ENCODE measurements at regions not wholly inside any gene's neighbourhood (a gene's known extent, or its start where the extent isn't known, plus 50 kb on each side); places are given as distances from the start of the nearest gene placed in this dataset.

DNA sequence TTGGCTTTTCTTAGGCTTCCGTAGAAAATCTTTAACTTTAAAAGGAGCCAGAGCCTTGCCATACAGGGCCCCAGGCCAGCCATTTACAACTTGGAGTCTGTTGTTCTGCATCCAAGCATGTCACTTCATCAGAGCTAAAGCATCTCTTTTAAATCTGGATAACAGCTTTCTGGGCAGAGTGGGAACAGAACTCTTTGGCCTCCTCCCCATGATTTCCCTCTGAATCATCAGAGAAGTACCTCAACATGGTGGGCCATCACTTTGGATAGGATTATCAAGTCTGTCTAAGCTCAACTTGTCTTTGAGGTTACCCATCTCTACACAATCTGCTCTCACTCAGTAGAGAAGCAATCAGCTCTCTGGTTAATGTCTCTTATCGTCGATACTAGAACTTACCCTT, 170.9 kb downstream of the SLC6A15 start:
- TF ChIP-seq, protein P1, sequence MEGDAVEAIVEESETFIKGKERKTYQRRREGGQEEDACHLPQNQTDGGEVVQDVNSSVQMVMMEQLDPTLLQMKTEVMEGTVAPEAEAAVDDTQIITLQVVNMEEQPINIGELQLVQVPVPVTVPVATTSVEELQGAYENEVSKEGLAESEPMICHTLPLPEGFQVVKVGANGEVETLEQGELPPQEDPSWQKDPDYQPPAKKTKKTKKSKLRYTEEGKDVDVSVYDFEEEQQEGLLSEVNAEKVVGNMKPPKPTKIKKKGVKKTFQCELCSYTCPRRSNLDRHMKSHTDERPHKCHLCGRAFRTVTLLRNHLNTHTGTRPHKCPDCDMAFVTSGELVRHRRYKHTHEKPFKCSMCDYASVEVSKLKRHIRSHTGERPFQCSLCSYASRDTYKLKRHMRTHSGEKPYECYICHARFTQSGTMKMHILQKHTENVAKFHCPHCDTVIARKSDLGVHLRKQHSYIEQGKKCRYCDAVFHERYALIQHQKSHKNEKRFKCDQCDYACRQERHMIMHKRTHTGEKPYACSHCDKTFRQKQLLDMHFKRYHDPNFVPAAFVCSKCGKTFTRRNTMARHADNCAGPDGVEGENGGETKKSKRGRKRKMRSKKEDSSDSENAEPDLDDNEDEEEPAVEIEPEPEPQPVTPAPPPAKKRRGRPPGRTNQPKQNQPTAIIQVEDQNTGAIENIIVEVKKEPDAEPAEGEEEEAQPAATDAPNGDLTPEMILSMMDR (IDR thresholded peaks at IDR 0.05), result no peak
- H3K27me3 Mint-ChIP-seq (ENCODE audit: low read depth in 3 of 3), result no peaks in the 10 kb centered on the region
- no peaks in the 10 kb centered on the region for H3K9me3 ChIP-seq (replicated peaks in 1 of 2; ENCODE audit: control insufficient read depth in 1 of 2, insufficient read depth in 1 of 2, low read length in 2 of 2)
- H3K36me3 ChIP-seq (replicated peaks in 1 of 2; ENCODE audit: control insufficient read depth in 1 of 2, insufficient read depth in 2 of 2, low read length in 2 of 2), result no peaks in the 10 kb centered on the region
- no peaks in the 10 kb centered on the region for H3K27me3 ChIP-seq (ENCODE audit: control insufficient read depth in 2 of 2, insufficient read depth in 2 of 2, low read length in 2 of 2)
- H3K9me3 Mint-ChIP-seq, result no peaks in the 10 kb centered on the region
- H3K4me2 ChIP-seq (replicated peaks; ENCODE audit: extremely low read depth, low read length, poor library complexity, severe bottlenecking), result no peak overlapping the region
- no peak for DNase-seq
- no peaks in the 10 kb centered on the region for H3K4me1 ChIP-seq (ENCODE audit: control insufficient read depth in 1 of 2, insufficient read depth in 2 of 2, low read length in 2 of 2)
- H3K79me2 ChIP-seq (ENCODE audit: insufficient read depth, low read length), result no peaks in the 10 kb centered on the region
- WGBS (ENCODE audit: insufficient coverage), result 92% methylated on average over 1 of the region's 3 CpGs
- H3K9ac ChIP-seq (ENCODE audit: insufficient read depth, low read length, poor library complexity, severe bottlenecking), result no peak overlapping the region
- no peaks in the 10 kb centered on the region for H3K36me3 Mint-ChIP-seq
- no peak overlapping the region for H3K4me3 Mint-ChIP-seq
- intact Hi-C loops (cut with micrococcal nuclease), result no loop called here
- no peaks in the 10 kb centered on the region for H4K20me1 ChIP-seq (ENCODE audit: insufficient read depth, low read length)
- no peaks in the 10 kb centered on the region for H3K4me1 Mint-ChIP-seq
- no peak overlapping the region for H3K27ac ChIP-seq (ENCODE audit: low read depth in 1 of 2, low read length in 2 of 2)
- H2AFZ ChIP-seq (ENCODE audit: insufficient read depth, low read depth, low read length, poor library complexity, severe bottlenecking), result no peak overlapping the region
- no peak overlapping the region for H3K4me3 ChIP-seq (replicated peaks in 1 of 3; ENCODE audit: low read depth in 2 of 3, low read length in 3 of 3)
- H3K27ac Mint-ChIP-seq, result no peak overlapping the region

DNA sequence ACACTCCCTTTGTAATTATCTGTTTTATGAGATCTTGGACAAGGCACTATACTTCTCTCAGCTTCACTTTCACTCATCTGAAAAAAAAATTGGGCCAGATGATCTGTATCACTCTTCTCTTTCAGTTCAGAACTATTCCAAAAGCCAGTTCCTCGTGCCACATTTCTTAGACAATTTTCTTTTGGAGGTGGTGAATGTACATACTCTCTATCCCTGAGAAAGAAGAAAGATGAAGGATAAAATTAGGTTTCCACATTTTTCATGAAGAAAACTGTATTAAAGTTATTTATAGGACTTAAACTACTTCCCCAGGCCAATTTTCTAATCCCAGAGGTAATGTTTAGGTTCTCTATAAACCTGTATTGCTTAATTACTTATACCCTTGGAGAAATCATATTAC, 171.6 kb downstream of the SLC6A15 start:
- Mint-ChIP-seq H3K4me3 (no peak overlapping the region), H3K27me3 (ENCODE audit: low read depth in 3 of 3) (no peaks in the 10 kb centered on the region), H3K27ac (no peak overlapping the region), H3K4me1 (no peaks in the 10 kb centered on the region), H3K36me3 (no peaks in the 10 kb centered on the region), H3K9me3 (no peaks in the 10 kb centered on the region)
- DNase-seq, result no peak
- no peaks in the 10 kb centered on the region for H3K9me3 ChIP-seq (replicated peaks in 1 of 2; ENCODE audit: control insufficient read depth in 1 of 2, insufficient read depth in 1 of 2, low read length in 2 of 2)
- H2AFZ ChIP-seq (ENCODE audit: insufficient read depth, low read depth, low read length, poor library complexity, severe bottlenecking), result no peak overlapping the region
- H3K79me2 ChIP-seq (ENCODE audit: insufficient read depth, low read length), result no peaks in the 10 kb centered on the region
- H3K4me2 ChIP-seq (replicated peaks; ENCODE audit: extremely low read depth, low read length, poor library complexity, severe bottlenecking), result no peak overlapping the region
- H3K4me3 ChIP-seq (replicated peaks in 1 of 3; ENCODE audit: low read depth in 2 of 3, low read length in 3 of 3), result no peak overlapping the region
- H3K36me3 ChIP-seq (replicated peaks in 1 of 2; ENCODE audit: control insufficient read depth in 1 of 2, insufficient read depth in 2 of 2, low read length in 2 of 2), result no peaks in the 10 kb centered on the region
- intact Hi-C loops (cut with micrococcal nuclease), result no loop called here
- TF ChIP-seq, protein P1 (IDR thresholded peaks at IDR 0.05), result no peak
- no peak overlapping the region for H3K27ac ChIP-seq (ENCODE audit: low read depth in 1 of 2, low read length in 2 of 2)
- no peaks in the 10 kb centered on the region for H3K27me3 ChIP-seq (ENCODE audit: control insufficient read depth in 2 of 2, insufficient read depth in 2 of 2, low read length in 2 of 2)
- H4K20me1 ChIP-seq (ENCODE audit: insufficient read depth, low read length), result no peaks in the 10 kb centered on the region
- H3K4me1 ChIP-seq (ENCODE audit: control insufficient read depth in 1 of 2, insufficient read depth in 2 of 2, low read length in 2 of 2), result no peaks in the 10 kb centered on the region
- no CpG with 5 or more reads among the region's 1 CpG for WGBS (ENCODE audit: insufficient coverage)
- no peak overlapping the region for H3K9ac ChIP-seq (ENCODE audit: insufficient read depth, low read length, poor library complexity, severe bottlenecking)

All from CD14-positive monocyte (primary cell).